ENCODE measurements at regions not wholly inside any gene's neighbourhood (a gene's known extent, or its start where the extent isn't known, plus 50 kb on each side); places are given as distances from the start of the nearest gene placed in this dataset.

DNA sequence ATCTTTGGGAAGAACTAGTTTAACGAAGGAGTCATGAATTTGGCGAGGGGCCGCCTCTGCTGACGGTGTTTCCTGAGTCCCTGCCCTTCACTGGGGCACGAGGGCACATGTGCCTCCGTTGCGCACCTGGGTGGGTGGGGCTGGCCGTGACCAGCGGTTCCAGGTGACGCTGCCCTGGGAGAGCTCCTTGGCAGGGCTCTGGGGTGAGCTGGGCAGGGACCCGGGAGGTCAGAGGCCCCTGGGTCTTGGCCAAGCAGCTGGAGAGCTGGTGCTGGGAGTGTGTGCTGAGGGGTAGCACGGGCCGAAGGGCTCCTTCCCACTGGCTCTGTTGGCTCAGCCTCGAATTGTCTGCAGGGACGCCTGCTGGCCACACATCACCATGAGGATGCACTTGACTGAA lies 104.6 kb downstream of the RTP5 start:
- no peaks in the 10 kb centered on the region for H3K4me1 Mint-ChIP-seq (ENCODE audit: low read depth)
- H3K27me3 Mint-ChIP-seq (ENCODE audit: low read depth), result no peaks in the 10 kb centered on the region
- H3K36me3 Mint-ChIP-seq (ENCODE audit: insufficient read depth in 2 of 2), result peaks cover 7 to 9% of the 10 kb centered on the region in 2 donors
- no peak for ATAC-seq (replicated peaks in 1 of 2)
- H3K27ac Mint-ChIP-seq, result no peak overlapping the region
- DNase-seq, result no peak
- peaks cover 1 to 2% of the 10 kb centered on the region in 2 donors for H3K9me3 Mint-ChIP-seq
- H3K4me3 Mint-ChIP-seq, result no peak overlapping the region

DNA sequence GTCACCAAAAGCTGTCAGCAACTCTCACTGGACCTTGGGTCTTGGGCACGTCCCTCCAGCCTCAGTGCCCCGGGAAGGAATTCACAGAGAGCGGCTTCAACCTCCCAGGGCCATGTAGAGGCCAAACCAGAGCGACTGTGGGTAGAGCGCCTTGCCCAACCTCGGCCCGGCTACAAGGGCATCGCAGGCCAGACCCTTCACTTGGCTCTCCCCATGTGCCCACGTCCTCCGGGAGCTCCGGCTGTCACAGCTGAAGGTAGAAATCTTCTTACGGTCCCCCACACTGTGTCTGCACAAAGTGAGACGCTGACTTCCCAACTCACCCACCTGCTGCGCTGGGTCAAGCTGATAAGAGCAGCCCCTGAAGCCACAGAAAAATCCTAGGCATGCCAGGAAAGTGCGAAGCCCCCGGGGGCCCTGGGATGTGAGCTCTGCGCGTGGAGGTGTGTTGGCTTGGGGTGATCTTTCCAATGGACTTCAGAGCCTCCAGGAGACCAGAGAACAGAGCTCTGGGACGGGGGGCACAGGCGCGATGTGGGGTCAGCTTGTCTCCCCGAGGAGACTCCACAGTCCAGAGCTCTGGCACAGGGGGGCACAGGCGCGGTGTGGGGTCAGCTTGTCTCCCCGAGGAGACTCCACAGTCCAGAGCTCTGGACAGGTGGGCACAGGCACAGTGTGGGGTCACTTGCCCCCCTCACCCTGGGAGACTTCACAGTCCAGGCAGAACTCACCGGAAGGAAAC lies 105.5 kb downstream of the RTP5 start:
- Mint-ChIP-seq H3K27me3 (ENCODE audit: low read depth) (no peaks in the 10 kb centered on the region), H3K36me3 (ENCODE audit: insufficient read depth in 2 of 2) (peaks cover 2 to 9% of the 10 kb centered on the region in 2 donors), H3K27ac (no peak overlapping the region), H3K4me1 (ENCODE audit: low read depth) (no peaks in the 10 kb centered on the region), H3K9me3 (no peaks in the 10 kb centered on the region), H3K4me3 (no peak overlapping the region)
- ATAC-seq (replicated peaks in 1 of 2), result no peak
- no peak for DNase-seq

DNA sequence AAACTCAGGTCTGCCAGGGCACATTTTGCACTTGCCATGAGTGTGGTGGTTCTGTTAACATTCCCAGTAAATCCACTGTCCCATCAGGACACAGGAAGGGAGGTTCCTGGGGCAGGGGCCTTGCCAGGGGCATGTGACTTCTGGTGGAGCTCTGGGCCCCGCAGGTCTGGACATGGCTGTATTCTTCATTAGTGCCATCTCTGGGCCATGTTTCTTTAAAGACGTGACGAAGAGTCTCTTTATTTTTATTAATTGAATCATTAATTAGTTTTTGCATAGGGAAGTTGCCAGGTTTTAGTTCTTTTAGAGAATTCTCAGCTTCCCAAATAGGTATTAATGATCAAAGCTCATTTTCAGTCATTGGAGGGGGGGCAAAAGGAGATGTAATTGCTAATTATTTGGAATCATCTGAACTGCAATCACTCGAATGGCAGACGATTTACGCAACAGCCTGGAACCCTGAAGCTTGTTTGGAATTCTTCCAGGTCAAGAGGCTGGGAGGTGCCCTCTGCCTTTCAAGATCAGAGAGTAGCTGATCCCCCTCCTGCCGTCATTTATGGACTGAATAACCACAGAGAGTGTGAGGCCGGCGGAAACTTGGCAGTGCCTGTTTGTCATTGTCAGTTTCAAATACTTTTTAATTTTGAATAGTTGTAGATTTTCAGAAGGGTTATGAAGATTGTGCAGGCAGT lies 106.2 kb downstream of the RTP5 start:
- Mint-ChIP-seq H3K36me3 (ENCODE audit: insufficient read depth in 2 of 2) (peaks cover 2 to 9% of the 10 kb centered on the region in 2 donors), H3K27me3 (ENCODE audit: low read depth) (no peaks in the 10 kb centered on the region), H3K9me3 (no peaks in the 10 kb centered on the region), H3K4me1 (ENCODE audit: low read depth) (no peaks in the 10 kb centered on the region), H3K4me3 (no peak overlapping the region), H3K27ac (no peak overlapping the region)
- DNase-seq, result no peak
- ATAC-seq (replicated peaks in 1 of 2), result no peak

DNA sequence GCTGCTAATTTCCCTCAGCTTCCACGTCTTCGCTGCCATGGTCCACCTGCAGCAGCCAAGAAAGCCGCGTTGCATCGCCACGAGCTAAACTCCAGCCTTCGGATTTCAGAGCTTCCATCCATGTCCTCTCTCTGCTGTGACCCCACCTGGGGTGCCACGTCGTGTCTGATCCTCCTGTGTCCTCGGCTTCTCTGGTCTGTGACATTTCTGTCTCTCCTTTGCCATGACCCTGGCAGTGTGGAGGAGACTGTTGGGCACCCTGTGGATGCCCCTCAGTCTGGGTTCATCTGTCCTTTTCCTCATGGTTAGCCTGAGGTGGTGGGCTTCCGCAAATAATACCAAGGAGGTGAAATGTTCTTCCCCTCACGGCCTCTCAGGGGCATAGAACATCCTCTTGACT lies 106.8 kb downstream of the RTP5 start:
- ATAC-seq (replicated peaks in 1 of 2) (no peak), DNase-seq (no peak)
- Mint-ChIP-seq H3K9me3 (no peaks in the 10 kb centered on the region), H3K4me3 (no peak overlapping the region), H3K27me3 (ENCODE audit: low read depth) (no peaks in the 10 kb centered on the region), H3K4me1 (ENCODE audit: low read depth) (no peaks in the 10 kb centered on the region), H3K36me3 (ENCODE audit: insufficient read depth in 2 of 2) (peaks cover 2 to 9% of the 10 kb centered on the region in 2 donors), H3K27ac (no peak overlapping the region)

DNA sequence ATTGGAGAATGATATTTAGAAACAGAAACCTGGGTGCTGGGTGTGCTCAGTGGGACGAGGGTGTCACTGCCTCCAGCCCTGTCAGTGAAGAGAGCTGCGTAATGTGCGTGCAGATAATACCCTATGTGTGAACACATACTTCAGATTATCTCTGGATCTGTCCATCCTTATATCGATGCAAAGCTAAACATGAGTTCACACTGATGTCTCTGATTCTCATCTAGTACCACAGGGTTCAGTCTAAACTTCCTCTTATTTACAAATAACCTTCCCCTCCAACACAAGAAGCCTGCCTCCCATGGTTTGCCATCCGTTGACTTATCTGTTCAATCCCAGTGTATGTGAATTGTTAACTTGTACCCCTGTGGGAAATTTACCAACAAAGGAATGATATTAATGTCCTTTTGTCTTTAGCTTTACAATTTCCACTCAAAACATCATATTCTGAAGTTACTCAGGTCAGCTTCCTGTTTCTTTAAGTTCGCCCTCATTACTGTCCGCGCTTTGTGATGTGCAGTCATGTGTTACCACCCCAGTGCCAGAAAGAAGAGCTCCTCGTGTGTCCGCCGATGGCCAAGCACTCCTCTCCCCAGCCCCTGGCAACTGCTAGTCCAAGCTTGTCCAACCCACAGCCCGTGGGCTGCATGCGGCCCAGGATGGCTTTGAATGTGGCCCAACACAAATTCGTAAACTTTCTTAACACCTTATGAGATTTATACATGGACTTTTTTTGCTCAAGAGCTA lies 108.2 kb downstream of the RTP5 start:
- no peak overlapping the region for H3K4me3 Mint-ChIP-seq
- no peak overlapping the region for H3K27ac Mint-ChIP-seq
- H3K27me3 Mint-ChIP-seq (ENCODE audit: low read depth), result no peaks in the 10 kb centered on the region
- no peaks in the 10 kb centered on the region for H3K9me3 Mint-ChIP-seq
- no peaks in the 10 kb centered on the region for H3K4me1 Mint-ChIP-seq (ENCODE audit: low read depth)
- peaks cover 0 to 4% of the 10 kb centered on the region in 2 donors for H3K36me3 Mint-ChIP-seq (ENCODE audit: insufficient read depth in 2 of 2)
- DNase-seq (no peak), ATAC-seq (replicated peaks in 1 of 2) (no peak)

DNA sequence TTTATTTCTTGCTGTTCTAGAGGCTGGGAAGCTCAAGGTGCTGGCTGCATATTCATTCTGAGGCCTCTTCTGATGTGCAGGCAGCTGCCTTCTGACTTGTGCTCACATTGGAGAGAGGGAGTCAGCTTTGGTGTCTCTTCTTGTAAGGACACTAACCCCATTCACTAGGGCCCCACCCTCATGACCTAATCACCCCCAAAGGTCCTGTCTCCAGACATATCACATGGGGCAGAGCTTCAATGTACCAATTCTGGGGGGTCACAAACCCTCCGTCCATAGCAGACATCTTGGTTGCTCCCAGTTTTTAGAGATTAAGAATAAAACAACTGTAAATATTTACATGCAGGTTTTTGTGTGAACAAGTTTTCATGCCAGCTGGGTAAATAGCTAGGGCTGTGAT lies 109.1 kb downstream of the RTP5 start:
- Mint-ChIP-seq H3K36me3 (ENCODE audit: insufficient read depth in 2 of 2) (no peaks in the 10 kb centered on the region), H3K4me3 (no peak overlapping the region), H3K9me3 (no peaks in the 10 kb centered on the region), H3K4me1 (ENCODE audit: low read depth) (no peaks in the 10 kb centered on the region), H3K27me3 (ENCODE audit: low read depth) (no peaks in the 10 kb centered on the region), H3K27ac (no peak overlapping the region)
- ATAC-seq (replicated peaks in 1 of 2), result no peak
- DNase-seq, result no peak

DNA sequence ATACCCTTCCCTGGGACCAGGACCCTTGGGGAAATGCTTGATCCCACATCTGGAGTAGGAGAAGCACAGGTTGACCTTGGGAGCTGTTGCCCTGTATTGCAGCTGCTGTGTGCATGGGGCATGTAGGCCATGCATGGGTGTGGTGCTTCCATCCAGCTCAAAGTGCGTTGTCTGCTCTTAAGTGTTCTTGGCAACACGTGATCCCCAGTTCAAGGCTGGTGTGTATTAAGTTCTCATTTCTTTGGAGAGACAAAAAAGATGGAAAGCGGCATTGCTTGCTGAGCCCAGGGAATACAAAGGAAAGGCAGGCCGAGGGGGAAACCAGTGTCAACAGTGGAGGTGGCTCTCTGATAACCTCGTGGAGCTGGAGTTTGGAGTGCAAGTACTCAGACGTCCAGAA lies 110.7 kb downstream of the RTP5 start:
- H3K4me3 Mint-ChIP-seq, result no peak overlapping the region
- peaks cover 4% of the 10 kb centered on the region for H3K4me1 Mint-ChIP-seq (ENCODE audit: low read depth)
- DNase-seq (no peak), ATAC-seq (replicated peaks in 1 of 2) (no peak)
- no peak overlapping the region for H3K27ac Mint-ChIP-seq
- H3K27me3 Mint-ChIP-seq (ENCODE audit: low read depth), result no peaks in the 10 kb centered on the region
- no peaks in the 10 kb centered on the region for H3K9me3 Mint-ChIP-seq
- H3K36me3 Mint-ChIP-seq (ENCODE audit: insufficient read depth in 2 of 2), result no peaks in the 10 kb centered on the region

DNA sequence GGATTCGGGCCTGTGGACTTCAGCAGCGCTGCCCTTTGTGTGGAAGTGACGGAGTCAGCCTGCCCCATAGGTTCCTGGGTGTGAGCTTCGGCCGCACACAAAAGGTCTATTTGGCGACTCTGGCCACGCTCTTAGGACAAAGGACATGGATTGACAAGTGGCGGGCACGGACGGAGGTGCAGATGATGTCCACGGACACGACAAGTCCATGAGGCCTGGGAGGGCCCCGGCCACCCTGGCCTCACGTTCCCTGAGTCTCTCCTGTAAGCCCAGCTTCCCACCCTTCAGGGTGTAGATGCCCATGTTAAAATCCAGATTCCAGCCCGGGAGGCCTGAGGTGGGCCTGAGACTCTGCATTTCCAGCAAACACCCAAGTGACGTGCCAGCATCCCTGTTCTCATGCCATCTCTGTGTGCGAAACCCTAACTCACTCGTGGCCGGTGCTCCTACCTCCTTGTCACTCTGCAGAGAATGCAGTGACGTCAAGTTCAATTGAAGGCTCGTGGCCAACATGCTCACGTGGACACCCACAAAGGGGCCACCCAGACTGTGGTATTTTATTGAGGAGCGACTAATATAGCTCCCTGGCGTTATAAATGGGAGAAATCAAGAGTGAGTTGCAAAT lies 111.7 kb downstream of the RTP5 start:
- H3K4me1 Mint-ChIP-seq (ENCODE audit: low read depth), result peaks cover 8% of the 10 kb centered on the region
- DNase-seq (no peak), ATAC-seq (replicated peaks in 1 of 2) (no peak)
- no peaks in the 10 kb centered on the region for H3K36me3 Mint-ChIP-seq (ENCODE audit: insufficient read depth in 2 of 2)
- no peak overlapping the region for H3K27ac Mint-ChIP-seq
- no peak overlapping the region for H3K4me3 Mint-ChIP-seq
- H3K27me3 Mint-ChIP-seq (ENCODE audit: low read depth), result no peaks in the 10 kb centered on the region
- H3K9me3 Mint-ChIP-seq, result no peaks in the 10 kb centered on the region

DNA sequence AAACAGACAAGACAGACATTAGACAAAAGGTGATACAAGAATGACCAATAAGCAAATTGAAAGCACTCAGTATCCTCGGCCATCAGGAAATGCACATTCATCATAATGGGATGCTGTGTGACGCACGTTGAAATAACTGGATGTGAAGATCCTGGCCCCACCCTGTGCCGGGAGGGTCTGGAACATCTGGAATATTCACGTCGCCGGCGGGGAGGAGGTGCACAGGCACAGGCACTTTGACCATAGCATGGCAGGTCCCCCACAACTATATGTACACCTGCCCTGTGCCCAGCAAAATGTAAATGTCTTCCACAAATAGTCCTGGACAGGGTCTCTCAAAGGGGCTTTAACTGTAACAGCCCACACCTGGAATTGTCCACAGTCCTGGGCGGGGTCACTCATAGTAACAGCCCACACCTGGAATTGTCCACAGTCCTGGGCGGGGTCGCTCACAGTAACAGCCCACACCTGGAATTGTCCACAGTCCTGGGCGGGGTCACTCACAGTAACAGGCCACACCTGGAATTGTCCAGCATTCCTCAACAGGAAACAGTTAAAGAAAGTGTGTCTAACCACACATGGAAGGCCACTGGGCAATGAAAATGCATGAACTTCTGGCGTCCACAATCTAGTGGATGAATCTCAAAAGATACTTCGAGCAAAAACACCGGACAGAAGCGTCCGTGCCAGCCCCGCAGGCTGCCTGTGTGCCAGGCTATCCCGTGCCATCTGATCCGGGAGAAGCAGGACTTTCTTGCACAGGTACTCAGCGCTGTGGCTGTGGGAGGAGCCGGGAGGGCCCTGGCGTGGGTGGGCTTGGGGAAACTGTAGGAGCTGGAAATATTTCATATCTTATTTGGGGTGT lies 113.4 kb downstream of the RTP5 start:
- H3K27ac Mint-ChIP-seq, result no peak overlapping the region
- ATAC-seq (replicated peaks in 1 of 2), result no peak
- peaks cover 8% of the 10 kb centered on the region for H3K4me1 Mint-ChIP-seq (ENCODE audit: low read depth)
- peaks cover 0 to 2% of the 10 kb centered on the region in 2 donors for H3K9me3 Mint-ChIP-seq
- no peak for DNase-seq
- no peak overlapping the region for H3K4me3 Mint-ChIP-seq
- H3K36me3 Mint-ChIP-seq (ENCODE audit: insufficient read depth in 2 of 2), result peaks cover 0 to 3% of the 10 kb centered on the region in 2 donors
- no peaks in the 10 kb centered on the region for H3K27me3 Mint-ChIP-seq (ENCODE audit: low read depth)

DNA sequence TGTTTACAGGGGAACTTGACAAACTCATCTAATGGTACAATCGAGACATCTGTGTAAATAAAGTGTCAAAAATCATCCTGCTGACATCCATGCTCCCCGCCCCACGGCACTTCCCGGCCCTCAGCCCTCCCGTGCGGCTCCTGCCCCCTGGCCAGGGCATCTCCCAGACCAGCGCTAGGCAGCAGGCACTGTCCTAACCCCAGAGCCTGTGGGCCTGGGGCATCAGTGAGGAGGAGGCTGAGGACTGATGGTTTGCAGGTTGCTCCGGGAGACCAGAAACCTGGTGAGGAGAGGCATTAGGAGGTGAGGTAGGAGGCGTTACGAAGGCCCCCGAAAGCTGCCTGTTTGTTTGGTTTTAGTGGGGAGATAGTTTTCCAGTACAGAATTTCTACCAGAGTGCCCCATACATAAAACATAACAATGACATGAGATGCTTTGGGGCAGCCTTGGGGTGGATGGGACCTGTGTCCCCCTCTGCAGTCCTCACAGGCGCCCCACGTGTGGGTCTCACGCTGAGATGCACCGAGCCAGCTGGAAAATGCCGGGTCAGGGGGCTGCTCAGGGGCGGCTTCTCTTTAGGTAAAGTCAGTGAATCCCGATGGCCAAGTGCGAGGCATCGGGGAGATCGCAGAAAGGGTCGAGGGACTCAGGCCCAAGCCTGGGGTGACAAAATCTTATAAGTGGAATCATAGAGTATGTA lies 114.2 kb downstream of the RTP5 start:
- H3K4me1 Mint-ChIP-seq (ENCODE audit: low read depth), result peaks cover 8% of the 10 kb centered on the region
- peaks cover 0 to 3% of the 10 kb centered on the region in 2 donors for H3K36me3 Mint-ChIP-seq (ENCODE audit: insufficient read depth in 2 of 2)
- H3K27ac Mint-ChIP-seq, result no peak overlapping the region
- no peak for DNase-seq
- no peak for ATAC-seq (replicated peaks in 1 of 2)
- H3K4me3 Mint-ChIP-seq, result no peak overlapping the region
- H3K27me3 Mint-ChIP-seq (ENCODE audit: low read depth), result no peaks in the 10 kb centered on the region
- peaks cover 0 to 2% of the 10 kb centered on the region in 2 donors for H3K9me3 Mint-ChIP-seq

DNA sequence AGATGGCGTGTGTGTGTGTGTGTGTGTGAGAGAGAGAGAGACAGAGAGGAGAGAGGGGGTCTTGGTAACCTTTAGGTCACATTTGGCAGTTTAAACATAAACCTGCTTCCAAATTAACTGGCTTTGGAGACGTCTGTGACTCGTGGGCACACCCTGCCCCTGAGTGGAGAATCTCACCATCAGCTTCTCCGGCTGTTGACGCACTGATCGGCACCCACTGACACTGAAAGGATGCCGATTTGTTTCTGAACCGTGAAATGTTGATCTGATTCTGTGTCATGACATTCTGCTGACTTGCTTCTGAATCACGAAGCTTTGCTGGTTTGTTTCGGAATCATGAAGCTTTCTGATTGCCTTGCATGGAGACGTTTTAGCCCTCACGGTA lies 114.7 kb downstream of the RTP5 start:
- Mint-ChIP-seq H3K9me3 (peaks cover under 1 to 2% of the 10 kb centered on the region in 2 donors), H3K4me1 (ENCODE audit: low read depth) (peaks cover 8% of the 10 kb centered on the region), H3K4me3 (no peak overlapping the region), H3K36me3 (ENCODE audit: insufficient read depth in 2 of 2) (peaks cover 0 to 3% of the 10 kb centered on the region in 2 donors), H3K27ac (no peak overlapping the region), H3K27me3 (ENCODE audit: low read depth) (no peaks in the 10 kb centered on the region)
- ATAC-seq (replicated peaks in 1 of 2), result no peak
- no peak for DNase-seq

DNA sequence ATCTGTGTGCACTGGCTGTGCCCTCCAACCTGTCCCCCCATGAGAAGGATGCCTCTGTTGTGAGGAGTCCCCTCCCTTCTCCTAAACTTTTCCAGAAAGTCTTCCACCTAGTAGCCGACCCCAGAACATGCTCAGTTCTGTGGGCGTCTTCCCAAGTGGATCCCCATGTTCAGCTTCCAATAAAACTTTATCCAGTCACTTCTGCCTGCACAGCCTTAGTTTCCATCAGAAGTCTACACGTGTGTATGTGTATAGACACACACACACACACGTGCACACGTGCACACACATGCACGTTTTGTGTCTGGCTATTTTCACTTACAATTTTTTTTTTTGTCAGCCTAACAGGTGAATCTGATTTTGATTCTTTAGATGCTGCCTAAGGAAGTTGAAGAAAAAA lies 115.1 kb downstream of the RTP5 start:
- Mint-ChIP-seq H3K27me3 (ENCODE audit: low read depth) (no peaks in the 10 kb centered on the region), H3K9me3 (peaks cover 2 to 5% of the 10 kb centered on the region in 2 donors), H3K4me1 (ENCODE audit: low read depth) (peaks cover 8% of the 10 kb centered on the region), H3K4me3 (no peak overlapping the region), H3K36me3 (ENCODE audit: insufficient read depth in 2 of 2) (peaks cover 0 to 7% of the 10 kb centered on the region in 2 donors), H3K27ac (no peak overlapping the region)
- DNase-seq (no peak), ATAC-seq (replicated peaks in 1 of 2) (no peak)
